RWPE2 (cell line): ENCODE measurements at regions not wholly inside any gene's neighbourhood (a gene's known extent, or its start where the extent isn't known, plus 50 kb on each side); places are given as distances from the start of the nearest gene placed in this dataset.

Experiments
- ATAC-seq: fragments of 200-7000 bp; cut with Tn5 transposase; 3 replicates; pipeline ENCODE4 v1.9.1; 2021; ENCODE audit warnings: low read depth
- DNase-seq: peaks from one replicate; pipeline ENCODE4 v3.0.0-alpha.2; 2020; ENCODE audit warnings: low spot score
- H3K27ac ChIP-seq: fragments of 450-650 bp; 2 replicates; pipeline ENCODE4 v1.5.1; 2017; ENCODE audit warnings: mild to moderate bottlenecking; ENCODE audit not compliant: poor library complexity, severe bottlenecking
- H3K27me3 ChIP-seq: fragments of 250-450 bp; sonication (Bioruptor Pico); 2 replicates; pipeline ENCODE4 v1.5.1; 2021; ENCODE audit warnings: mild to moderate bottlenecking, moderate library complexity; ENCODE audit not compliant: insufficient read depth, poor library complexity, severe bottlenecking
- H3K36me3 ChIP-seq: fragments of 250-450 bp; sonication (Bioruptor Pico); 2 replicates; pipeline ENCODE4 v1.5.1; 2020; ENCODE audit warnings: low read depth, mild to moderate bottlenecking, moderate library complexity
- H3K4me1 ChIP-seq: fragments of 250-450 bp; sonication (Bioruptor Pico); 2 replicates; pipeline ENCODE4 v1.5.1; 2021; ENCODE audit warnings: mild to moderate bottlenecking, moderate library complexity; ENCODE audit not compliant: insufficient read depth, poor library complexity, severe bottlenecking
- H3K4me3 ChIP-seq: fragments of 250-450 bp; sonication (Bioruptor Pico); 2 replicates; pipeline ENCODE4 v1.5.1; 2021; ENCODE audit warnings: mild to moderate bottlenecking, moderate library complexity; ENCODE audit not compliant: severe bottlenecking
- H3K9me3 ChIP-seq: fragments of 250-450 bp; sonication (Bioruptor Pico); 2 replicates; pipeline ENCODE4 v1.5.1; 2021; ENCODE audit warnings: mild to moderate bottlenecking, moderate library complexity; ENCODE audit not compliant: severe bottlenecking
- CTCF ChIP-seq: fragments of 450-650 bp; IDR thresholded peaks from one replicate; pipeline ENCODE4 v1.5.1; 2017; ENCODE audit warnings: mild to moderate bottlenecking, moderate library complexity; ENCODE audit not compliant: poor library complexity, severe bottlenecking

- DNase-seq (no peak), ATAC-seq (no peak)
- Histone ChIP-seq H3K4me3 (no peak overlapping the region), H3K9me3 (no peaks in the 10 kb centered on the region), H3K36me3 (no peaks in the 10 kb centered on the region), H3K27me3 (no peaks in the 10 kb centered on the region), H3K27ac (no peak overlapping the region), H3K4me1 (no peaks in the 10 kb centered on the region)
- no peak for TF ChIP-seq CTCF
Measured at GRCh38 chr1:222417264-222417663, 130.6 kb downstream of the HHIPL2 start.

- H3K4me1 ChIP-seq: no peaks in the 10 kb centered on the region
- no peaks in the 10 kb centered on the region for H3K36me3 ChIP-seq
- ATAC-seq: no peak
- no peak overlapping the region for H3K27ac ChIP-seq
- no peaks in the 10 kb centered on the region for H3K27me3 ChIP-seq
- no peaks in the 10 kb centered on the region for H3K9me3 ChIP-seq
- DNase-seq: no peak
- no peak for TF ChIP-seq CTCF
- H3K4me3 ChIP-seq: no peak overlapping the region
Measured at GRCh38 chr1:222416001-222416791, 131.7 kb downstream of the HHIPL2 start.

GRCh38 chr1:222415441-222415840 is 132.5 kb downstream of the HHIPL2 start:
- DNase-seq (no peak), ATAC-seq (no peak)
- no peaks in the 10 kb centered on the region for H3K9me3 ChIP-seq
- no peaks in the 10 kb centered on the region for H3K27me3 ChIP-seq
- H3K4me1 ChIP-seq: no peaks in the 10 kb centered on the region
- no peak overlapping the region for H3K4me3 ChIP-seq
- H3K27ac ChIP-seq: no peak overlapping the region
- no peaks in the 10 kb centered on the region for H3K36me3 ChIP-seq
- TF ChIP-seq CTCF: no peak

GRCh38 chr1:222413991-222414549 is 133.8 kb downstream of the HHIPL2 start:
- Histone ChIP-seq H3K27ac (no peak overlapping the region), H3K4me3 (no peak overlapping the region), H3K27me3 (no peaks in the 10 kb centered on the region), H3K36me3 (no peaks in the 10 kb centered on the region), H3K9me3 (no peaks in the 10 kb centered on the region), H3K4me1 (no peaks in the 10 kb centered on the region)
- no peak for ATAC-seq
- TF ChIP-seq CTCF: no peak
- DNase-seq: no peak

GRCh38 chr1:222413436-222413835 is 134.5 kb downstream of the HHIPL2 start:
- ATAC-seq (no peak), DNase-seq (no peak)
- H3K4me3 ChIP-seq: no peak overlapping the region
- H3K9me3 ChIP-seq: no peaks in the 10 kb centered on the region
- H3K27ac ChIP-seq: no peak overlapping the region
- H3K36me3 ChIP-seq: no peaks in the 10 kb centered on the region
- H3K4me1 ChIP-seq: no peaks in the 10 kb centered on the region
- H3K27me3 ChIP-seq: no peaks in the 10 kb centered on the region
- TF ChIP-seq CTCF: no peak
